Glutamatergic neuron (in vitro differentiated cells): ENCODE measurements at regions not wholly inside any gene's neighbourhood (a gene's known extent, or its start where the extent isn't known, plus 50 kb on each side); places are given as distances from the start of the nearest gene placed in this dataset.
"Not testable (repeated sequence)": the region's sequence is repeated elsewhere in the genome, so short reads cannot be mapped to it uniquely, and the experiment has no call there.

Experiments used
- DNase-seq: peaks from one replicate; pipeline ENCODE4 v3.0.0; 2022
- H3K27ac Mint-ChIP-seq: one replicate; pipeline ENCODE4 v1.8.0; 2020; ENCODE audit warnings: mild to moderate bottlenecking, mixed read lengths, inconsistent platforms; ENCODE audit not compliant: unreplicated experiment
- H3K27me3 Mint-ChIP-seq: one replicate; pipeline ENCODE4 v1.8.0; 2020; ENCODE audit warnings: mild to moderate bottlenecking, moderate library complexity, mixed read lengths, inconsistent platforms; ENCODE audit not compliant: unreplicated experiment
- H3K36me3 Mint-ChIP-seq: one replicate; pipeline ENCODE4 v1.8.0; 2020; ENCODE audit warnings: mild to moderate bottlenecking, mixed read lengths, inconsistent platforms; ENCODE audit not compliant: unreplicated experiment
- H3K4me1 Mint-ChIP-seq: one replicate; pipeline ENCODE4 v1.8.0; 2020; ENCODE audit warnings: mild to moderate bottlenecking, low read depth, mixed read lengths, inconsistent platforms; ENCODE audit not compliant: unreplicated experiment
- H3K4me3 Mint-ChIP-seq: one replicate; pipeline ENCODE4 v1.8.0; 2020; ENCODE audit warnings: mild to moderate bottlenecking, mixed read lengths, inconsistent platforms; ENCODE audit not compliant: unreplicated experiment
- H3K9me3 Mint-ChIP-seq: one replicate; pipeline ENCODE4 v1.8.0; 2020; ENCODE audit warnings: mild to moderate bottlenecking, moderate library complexity, mixed read lengths, inconsistent platforms; ENCODE audit not compliant: unreplicated experiment
- CTCF ChIP-seq: fragments of 200-600 bp; sonication (generic); IDR thresholded peaks from one replicate; pipeline ENCODE4 v1.5.0; 2021; ENCODE audit not compliant: partially characterized antibody, unreplicated experiment

GRCh38 chr7:65225422-65226006 is 148.1 kb upstream of the ZNF92 start:
- H3K4me1 Mint-ChIP-seq, result no peaks in the 10 kb centered on the region
- H3K4me3 Mint-ChIP-seq, result no peak overlapping the region
- no peaks in the 10 kb centered on the region for H3K27me3 Mint-ChIP-seq
- H3K27ac Mint-ChIP-seq, result no peak overlapping the region
- H3K36me3 Mint-ChIP-seq, result no peaks in the 10 kb centered on the region
- peaks cover 5% of the 10 kb centered on the region for H3K9me3 Mint-ChIP-seq
- DNase-seq, result no peak
- TF ChIP-seq CTCF, result no peak

- Mint-ChIP-seq H3K27ac (no peak overlapping the region), H3K4me3 (no peak overlapping the region), H3K4me1 (no peaks in the 10 kb centered on the region), H3K27me3 (no peaks in the 10 kb centered on the region), H3K36me3 (no peaks in the 10 kb centered on the region), H3K9me3 (peaks cover 4% of the 10 kb centered on the region)
- no peak for TF ChIP-seq CTCF
- DNase-seq, result no peak
These were observed 151.0 kb upstream of the ZNF92 start for GRCh38 chr7:65222655-65223054.

GRCh38 chr7:65221683-65222082 is 152.0 kb upstream of the ZNF92 start:
- H3K27me3 Mint-ChIP-seq, result no peaks in the 10 kb centered on the region
- H3K4me3 Mint-ChIP-seq, result no peak overlapping the region
- TF ChIP-seq CTCF, result no peak
- H3K36me3 Mint-ChIP-seq, result no peaks in the 10 kb centered on the region
- H3K27ac Mint-ChIP-seq, result no peak overlapping the region
- peaks cover 4% of the 10 kb centered on the region for H3K9me3 Mint-ChIP-seq
- DNase-seq, result no peak
- no peaks in the 10 kb centered on the region for H3K4me1 Mint-ChIP-seq

- H3K27ac Mint-ChIP-seq, result no peak overlapping the region
- peaks cover 2% of the 10 kb centered on the region for H3K27me3 Mint-ChIP-seq
- H3K36me3 Mint-ChIP-seq, result no peaks in the 10 kb centered on the region
- DNase-seq, result no peak
- peaks cover 1% of the 10 kb centered on the region for H3K9me3 Mint-ChIP-seq
- H3K4me3 Mint-ChIP-seq, result no peak overlapping the region
- no peaks in the 10 kb centered on the region for H3K4me1 Mint-ChIP-seq
- TF ChIP-seq CTCF, result no peak
These were observed 154.0 kb upstream of the ZNF92 start for GRCh38 chr7:65219623-65220022.

GRCh38 chr7:65216469-65216868 is 157.2 kb upstream of the ZNF92 start:
- Mint-ChIP-seq H3K9me3 (peaks cover 1% of the 10 kb centered on the region), H3K36me3 (no peaks in the 10 kb centered on the region)

GRCh38 chr7:65213260-65213659 is 160.4 kb upstream of the ZNF92 start:
- H3K27ac Mint-ChIP-seq, H3K9me3 Mint-ChIP-seq, H3K36me3 Mint-ChIP-seq: not testable (repeated sequence)

More at GRCh38 chr7:65216469-65216868, 157.2 kb upstream of the ZNF92 start:
- H3K27me3 Mint-ChIP-seq, result peaks cover 2% of the 10 kb centered on the region
- peak; percentile 60 for DNase-seq
- peak; percentile 78 for TF ChIP-seq CTCF
- H3K4me3 Mint-ChIP-seq, result no peak overlapping the region
- no peak overlapping the region for H3K27ac Mint-ChIP-seq
- peaks cover 1% of the 10 kb centered on the region for H3K4me1 Mint-ChIP-seq

GRCh38 chr7:65199221-65199620 is 174.4 kb upstream of the ZNF92 start:
- not testable (repeated sequence) for H3K27me3 Mint-ChIP-seq, DNase-seq, H3K27ac Mint-ChIP-seq, H3K36me3 Mint-ChIP-seq, H3K4me1 Mint-ChIP-seq, H3K4me3 Mint-ChIP-seq, H3K9me3 Mint-ChIP-seq

More at GRCh38 chr7:65213260-65213659, 160.4 kb upstream of the ZNF92 start:
- H3K4me3 Mint-ChIP-seq, H3K27me3 Mint-ChIP-seq, H3K4me1 Mint-ChIP-seq, DNase-seq: not testable (repeated sequence)
